ENCODE measurements at regions not wholly inside any gene's neighbourhood (a gene's known extent, or its start where the extent isn't known, plus 50 kb on each side); places are given as distances from the start of the nearest gene placed in this dataset.
"Not testable (repeated sequence)": the region's sequence is repeated elsewhere in the genome, so short reads cannot be mapped to it uniquely, and the experiment has no call there.

DNA sequence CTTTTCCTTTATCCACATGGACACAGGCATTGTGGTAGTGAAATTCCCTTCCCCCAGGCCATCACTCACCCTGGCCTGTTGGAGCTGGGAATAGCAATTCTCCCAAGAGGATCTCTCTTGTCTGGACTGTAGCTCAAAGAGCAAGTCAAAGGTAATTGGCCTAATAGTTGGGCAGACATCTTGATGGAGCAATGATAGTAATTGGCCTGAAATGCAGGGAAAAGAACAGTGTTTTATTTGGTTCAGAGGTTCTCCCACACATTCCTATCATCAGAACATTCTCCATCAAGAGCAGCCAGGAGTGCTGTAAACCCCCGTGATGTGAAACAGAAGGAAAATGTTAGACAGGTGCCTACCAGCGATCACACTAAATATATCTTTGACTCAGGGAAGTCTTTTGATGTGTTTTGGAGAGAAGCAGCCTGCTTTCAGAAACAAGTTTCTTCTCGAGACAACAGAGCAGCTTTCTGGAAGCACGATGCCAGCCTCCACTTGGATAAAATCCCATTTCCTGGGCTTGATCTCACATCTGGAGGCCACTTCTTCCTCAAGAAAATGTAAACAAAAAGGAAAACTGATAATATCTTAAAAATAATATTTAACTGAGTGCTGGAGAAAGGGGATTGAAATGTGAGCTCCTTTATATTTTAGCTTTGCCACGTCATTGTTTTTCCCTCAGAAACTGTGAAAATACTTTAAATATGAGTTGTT is 198.1 kb upstream of the WWC1 start:
- no peak for DNase-seq (ENCODE audit: low spot score)

GRCh38 chr5:168096525-168096924 is 194.9 kb upstream of the WWC1 start:
- DNase-seq (ENCODE audit: low spot score), result no peak

DNA sequence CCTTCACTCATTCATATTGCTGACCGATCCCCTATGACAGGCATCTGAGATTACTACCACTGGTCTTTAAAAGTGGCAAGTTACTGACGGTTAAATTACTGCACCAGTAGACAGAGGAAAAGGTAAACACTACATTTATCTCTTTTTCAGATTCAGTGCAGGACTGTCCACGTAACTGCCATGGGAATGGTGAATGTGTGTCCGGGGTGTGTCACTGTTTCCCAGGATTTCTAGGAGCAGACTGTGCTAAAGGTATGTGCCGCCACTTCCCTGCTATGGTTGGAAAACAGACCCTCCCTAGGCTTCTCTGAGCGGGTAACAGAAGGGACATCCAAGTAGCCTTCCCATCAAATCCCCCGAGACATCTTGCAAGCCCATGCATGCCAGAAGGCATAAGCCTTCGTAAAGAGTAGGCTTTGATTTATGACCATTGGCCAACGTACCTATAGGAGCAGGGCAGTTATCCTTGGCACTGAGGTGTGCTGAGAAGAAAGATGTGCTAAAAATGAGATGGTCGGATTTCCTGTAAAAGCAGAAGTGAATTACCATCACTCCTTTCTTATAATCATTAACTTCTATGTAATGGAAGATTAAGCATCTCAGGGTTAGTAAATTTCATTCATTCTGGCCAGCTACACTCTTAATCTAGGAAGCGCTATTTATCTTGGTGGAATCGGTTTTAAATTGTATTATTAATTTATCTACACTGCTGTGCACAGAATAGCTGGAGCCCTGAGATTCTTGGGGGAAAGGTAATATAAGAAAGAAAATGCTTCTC is 193.4 kb upstream of the WWC1 start:
- no peak for DNase-seq (ENCODE audit: low spot score)

DNA sequence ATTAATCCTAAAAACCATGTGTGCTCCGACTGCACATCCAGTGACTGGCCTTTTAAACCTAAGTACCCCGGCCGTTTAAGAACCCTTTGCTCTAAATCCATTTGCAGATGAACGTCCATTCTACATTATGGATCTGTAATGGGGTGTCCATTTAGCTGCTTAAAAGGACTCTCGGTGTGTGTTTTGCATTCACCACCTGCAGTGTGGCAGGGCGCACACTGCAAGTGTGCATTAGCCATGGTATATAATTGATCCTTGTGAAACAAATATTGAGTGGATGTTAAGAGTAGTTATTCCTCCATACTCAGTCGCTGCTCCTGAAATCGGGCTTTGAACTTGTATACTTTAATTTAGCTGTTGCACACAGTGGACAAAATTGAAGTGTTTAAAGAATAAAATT is 190.1 kb upstream of the WWC1 start:
- no peak for DNase-seq (ENCODE audit: low spot score)

GRCh38 chr5:168103018-168103417 is 188.4 kb upstream of the WWC1 start:
- DNase-seq (ENCODE audit: low spot score), result not testable (repeated sequence)

DNA sequence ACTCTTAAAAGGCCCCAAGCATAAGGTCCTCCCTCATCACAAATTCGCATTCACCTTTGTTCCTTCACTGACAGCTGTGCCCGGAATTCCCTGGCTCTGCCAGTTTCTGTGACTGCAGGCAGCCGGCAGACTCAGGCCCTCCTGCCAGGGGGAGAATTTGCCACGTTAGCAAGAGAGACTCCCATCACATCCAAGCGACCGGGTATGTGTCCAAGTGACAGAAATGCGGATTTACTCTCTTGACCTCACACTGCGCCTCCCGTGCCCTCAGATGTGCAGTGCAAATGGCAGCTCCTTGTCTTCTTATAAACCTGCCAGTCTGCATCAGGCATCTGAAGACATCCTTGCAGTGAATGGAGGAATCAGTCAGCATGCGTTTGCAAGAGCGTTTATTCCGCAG is 187.1 kb upstream of the WWC1 start:
- no peak for DNase-seq (ENCODE audit: low spot score)

DNA sequence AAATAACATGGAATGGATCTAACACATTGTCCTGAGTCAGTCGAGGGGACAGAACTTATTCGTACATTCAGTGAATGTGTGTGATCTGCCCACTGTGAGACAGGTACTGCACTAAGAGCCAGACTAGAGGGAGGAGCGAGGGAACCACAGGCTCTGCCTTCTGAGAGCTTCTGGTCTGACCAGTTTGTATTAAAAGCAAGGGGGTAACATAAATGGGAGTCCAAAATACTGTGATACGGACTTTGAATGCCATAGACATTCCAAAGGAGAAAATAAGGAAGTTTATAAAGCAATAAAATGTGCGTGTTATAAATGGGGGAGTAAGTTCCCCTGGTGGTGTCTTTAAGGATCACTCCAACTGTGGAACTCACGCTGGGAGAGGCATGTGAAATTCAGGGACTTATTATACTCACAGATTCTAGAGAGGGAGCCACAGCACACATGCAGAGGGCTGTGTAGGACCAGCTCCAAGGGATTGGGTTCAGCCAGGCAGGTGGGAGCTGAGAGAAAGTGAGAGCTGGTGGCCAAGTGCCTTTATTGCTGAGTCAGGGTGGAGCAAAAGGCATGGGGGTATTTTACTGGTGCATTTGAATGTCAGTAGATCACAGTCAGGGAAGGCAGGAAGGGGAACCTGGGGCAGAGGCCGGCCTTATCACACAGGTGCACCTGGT is 186.5 kb upstream of the WWC1 start:
- no peak for DNase-seq (ENCODE audit: low spot score)

GRCh38 chr5:168106008-168106761 is 185.3 kb upstream of the WWC1 start:
- DNase-seq (ENCODE audit: low spot score), result no peak

DNA sequence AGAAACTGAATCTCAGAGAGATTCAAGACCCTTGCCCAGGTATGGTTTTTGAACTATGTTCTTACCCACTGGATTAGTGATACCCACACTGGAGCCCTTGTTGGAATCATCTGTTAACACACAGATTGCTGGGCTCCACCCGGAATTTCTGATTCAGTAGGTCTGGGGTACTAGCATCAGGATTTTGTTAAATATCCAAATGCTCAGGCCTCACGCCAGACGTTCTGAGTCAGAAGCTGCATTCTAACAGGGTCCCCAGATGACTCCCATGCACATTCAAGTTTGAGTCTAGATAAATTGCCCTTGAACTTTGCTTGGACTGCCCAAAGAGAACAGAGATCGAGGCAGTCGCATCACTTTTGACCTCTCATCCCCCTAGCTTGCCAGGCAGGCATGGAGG is 182.0 kb upstream of the WWC1 start:
- no peak for DNase-seq (ENCODE audit: low spot score)

GRCh38 chr5:168110384-168110783 is 181.1 kb upstream of the WWC1 start:
- DNase-seq (ENCODE audit: low spot score), result no peak

DNA sequence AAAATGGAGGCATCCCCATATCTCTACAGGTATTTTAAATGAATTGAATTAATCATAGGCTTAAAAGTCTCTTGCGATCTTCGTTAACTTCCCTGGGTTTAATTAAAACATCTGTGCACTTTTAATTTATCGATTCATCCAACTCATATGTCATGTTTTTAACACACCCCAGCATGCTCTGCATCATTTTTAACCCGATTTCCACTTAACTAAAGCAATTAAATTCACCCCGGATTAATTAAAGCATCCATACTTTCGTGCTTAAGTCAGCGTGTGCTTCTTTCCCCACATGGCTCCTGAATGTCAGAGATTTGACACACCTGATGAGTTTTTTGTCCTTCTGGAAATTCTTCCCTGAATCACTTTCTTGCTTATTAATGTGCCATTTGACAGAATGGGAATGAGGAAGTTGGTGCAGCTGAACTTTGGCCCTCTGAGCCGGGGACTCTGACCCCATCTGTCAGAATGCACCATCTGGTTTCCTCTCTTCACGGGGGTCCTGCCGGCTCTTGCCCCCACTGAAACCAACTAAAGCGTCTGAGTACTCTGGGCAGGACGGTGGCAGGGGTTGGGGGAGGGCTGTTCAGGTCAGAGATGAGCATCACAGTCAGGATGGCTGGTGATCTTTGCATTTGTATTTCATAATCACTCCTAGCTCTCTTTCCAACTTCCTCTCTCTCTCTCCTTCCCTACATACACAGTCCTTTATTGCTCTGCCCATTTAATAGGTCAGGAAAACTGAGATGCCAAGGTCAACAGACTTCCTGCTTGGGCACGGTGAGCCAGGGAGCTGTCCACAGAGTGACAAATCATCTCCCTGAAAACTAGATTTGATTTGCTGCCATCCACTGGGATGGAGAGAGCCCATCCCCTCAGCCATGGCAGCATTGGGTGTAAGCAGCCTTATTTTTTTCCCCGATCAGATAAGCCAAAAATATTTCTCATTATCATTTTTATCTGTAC is 180.3 kb upstream of the WWC1 start:
- no peak for DNase-seq (ENCODE audit: low spot score)

- peak; percentile 64 for DNase-seq (ENCODE audit: low spot score)
Measured at GRCh38 chr5:168114444-168115017, 176.9 kb upstream of the WWC1 start.

GRCh38 chr5:168117469-168117868 is 174.0 kb upstream of the WWC1 start:
- no peak for DNase-seq (ENCODE audit: low spot score)

DNA sequence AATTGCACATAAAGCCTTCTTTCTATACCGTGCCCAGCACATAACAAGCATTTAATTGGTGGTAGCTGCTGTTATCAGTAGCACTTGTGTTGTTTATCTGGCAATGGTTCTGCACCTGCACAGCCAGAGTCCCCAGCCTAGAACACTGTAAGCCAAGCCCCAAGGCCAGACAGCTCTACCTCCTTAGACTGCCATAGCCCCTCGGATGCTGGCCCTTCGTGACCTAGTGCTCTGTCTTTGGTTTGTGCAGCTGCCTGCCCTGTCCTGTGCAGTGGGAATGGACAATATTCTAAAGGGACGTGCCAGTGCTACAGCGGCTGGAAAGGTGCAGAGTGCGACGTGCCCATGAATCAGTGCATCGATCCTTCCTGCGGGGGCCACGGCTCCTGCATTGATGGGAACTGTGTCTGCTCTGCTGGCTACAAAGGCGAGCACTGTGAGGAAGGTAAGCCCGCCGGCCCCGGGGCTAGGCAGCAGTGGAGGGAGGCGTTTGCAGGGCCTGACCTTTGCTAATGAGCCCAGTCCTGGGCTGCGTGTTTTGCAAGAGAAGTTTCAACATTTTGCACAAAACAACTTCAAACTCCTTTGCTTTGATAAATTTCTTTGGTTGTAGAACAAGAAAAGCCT is 173.3 kb upstream of the WWC1 start:
- no peak for DNase-seq (ENCODE audit: low spot score)

DNA sequence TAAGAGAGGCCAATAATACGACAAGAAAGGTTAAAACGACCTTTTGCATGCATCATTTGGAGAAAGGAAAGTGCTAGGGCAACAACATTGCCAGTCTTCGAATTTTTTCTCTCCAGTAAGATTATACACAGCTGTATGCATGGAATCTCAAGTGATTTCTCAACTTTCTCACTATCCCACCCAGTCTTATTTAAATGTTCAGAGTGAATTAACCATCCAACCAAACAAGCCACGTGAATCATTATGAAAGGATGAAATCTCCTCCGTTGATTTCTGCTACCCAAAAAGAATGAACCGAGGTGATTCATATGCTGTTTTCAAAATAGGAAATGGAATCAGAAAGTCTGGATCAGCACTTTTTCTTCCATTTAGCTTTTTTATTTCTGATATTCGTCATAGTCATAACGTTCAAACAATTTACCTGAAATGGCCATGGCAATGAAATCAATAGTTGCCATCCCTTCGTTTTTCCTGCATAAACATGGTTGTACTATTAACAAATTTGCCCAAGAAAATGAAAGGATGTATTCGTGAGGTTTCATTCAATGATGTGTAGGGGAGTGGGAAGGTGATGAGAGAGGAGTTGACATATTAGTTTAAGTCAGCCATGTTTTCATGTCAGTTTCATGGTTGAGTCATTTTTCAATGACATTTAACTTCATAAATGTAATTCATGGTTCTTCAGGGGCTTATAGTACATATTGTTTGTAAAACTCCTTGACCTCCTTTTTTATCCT is 170.9 kb upstream of the WWC1 start:
- no peak for DNase-seq (ENCODE audit: low spot score)

- no peak for DNase-seq (ENCODE audit: low spot score)
Measured at GRCh38 chr5:168121138-168121494, 170.3 kb upstream of the WWC1 start.

DNA sequence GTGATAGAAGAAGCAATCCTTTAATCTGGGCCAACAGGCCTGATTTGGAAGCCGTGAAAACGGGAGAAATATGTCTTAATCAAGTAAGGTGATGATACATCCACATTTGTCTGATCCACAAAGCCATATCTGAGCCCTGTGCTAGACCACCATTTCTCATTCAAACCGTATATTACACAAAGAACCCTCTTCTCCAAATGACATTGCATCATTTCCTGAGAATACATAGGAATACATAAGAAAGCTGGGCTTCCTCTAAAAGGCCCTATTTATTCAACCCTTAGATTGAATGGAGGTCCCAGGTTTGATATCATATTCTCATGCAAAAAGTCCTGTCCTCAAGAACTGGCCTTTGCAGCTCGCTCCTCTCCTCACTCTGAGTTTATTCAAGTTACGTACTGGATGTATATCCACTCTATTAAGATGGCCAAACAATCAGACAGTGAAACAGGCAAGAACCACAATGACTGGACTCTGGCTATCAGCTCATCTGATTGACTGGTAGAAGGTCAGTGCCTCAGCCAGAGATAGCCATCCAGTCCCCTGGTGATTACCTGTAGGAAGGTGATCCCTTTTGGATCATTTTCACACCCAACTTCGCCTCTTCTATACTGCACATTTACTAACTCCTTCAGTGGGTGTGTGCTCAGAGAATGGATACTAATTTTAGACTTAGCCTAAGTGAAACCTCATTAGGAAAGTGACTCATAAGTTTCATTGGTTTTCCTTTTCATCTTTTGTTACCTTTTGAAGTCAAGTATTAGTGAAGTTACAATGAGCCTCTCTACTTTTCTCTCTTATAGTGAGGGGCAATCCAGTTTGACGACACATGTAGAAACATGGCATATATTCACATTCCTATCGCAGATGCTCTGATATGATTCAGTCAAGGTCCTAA is 167.6 kb upstream of the WWC1 start:
- DNase-seq (ENCODE audit: low spot score), result no peak

GRCh38 chr5:168125445-168126199 is 165.8 kb upstream of the WWC1 start:
- DNase-seq (ENCODE audit: low spot score), result no peak

All from NAMALWA (cell line).